KMS-11 (cell line): ENCODE measurements at regions not wholly inside any gene's neighbourhood (a gene's known extent, or its start where the extent isn't known, plus 50 kb on each side); places are given as distances from the start of the nearest gene placed in this dataset.

ENCODE experiments used
- H2AFZ ChIP-seq: fragments of 200-600 bp; sonication (generic); 2 replicates; pipeline ENCODE4 v1.6.1; 2016; ENCODE audit warnings: antibody characterized with exemption, mixed run types, low read depth
- H3K27ac ChIP-seq: fragments of 200-600 bp; sonication (generic); 2 replicates; pipeline ENCODE4 v1.6.1; 2016; ENCODE audit warnings: mild to moderate bottlenecking, mixed run types
- H3K27me3 ChIP-seq: fragments of 200-600 bp; sonication (generic); 2 replicates; pipeline ENCODE4 v1.6.1; 2017; ENCODE audit warnings: mild to moderate bottlenecking, low read depth, mixed run types, moderate library complexity; ENCODE audit not compliant: insufficient read depth
- H3K36me3 ChIP-seq: fragments of 200-600 bp; sonication (generic); 2 replicates; pipeline ENCODE4 v1.6.1; 2017; ENCODE audit warnings: mild to moderate bottlenecking, mixed run types; ENCODE audit not compliant: insufficient read depth
- H3K4me1 ChIP-seq: fragments of 200-600 bp; sonication (generic); 2 replicates; pipeline ENCODE4 v1.6.1; 2016; ENCODE audit warnings: mild to moderate bottlenecking, low read depth, mixed run types; ENCODE audit not compliant: poor library complexity, severe bottlenecking
- H3K4me2 ChIP-seq: fragments of 200-600 bp; sonication (generic); 2 replicates; pipeline ENCODE4 v1.7.0; 2016; ENCODE audit warnings: mild to moderate bottlenecking, mixed run types
- H3K4me3 ChIP-seq: fragments of 200-600 bp; sonication (generic); IDR thresholded peaks from 2 replicates; pipeline ENCODE4 v1.6.1; 2017; ENCODE audit warnings: low read depth, low read length, mixed read lengths; ENCODE audit not compliant: insufficient read depth
- H3K79me2 ChIP-seq: fragments of 200-600 bp; sonication (generic); 2 replicates; pipeline ENCODE4 v1.6.1; 2016; ENCODE audit warnings: low read depth, mixed run types; ENCODE audit not compliant: insufficient read depth
- H3K9ac ChIP-seq: fragments of 200-600 bp; sonication (generic); 2 replicates; pipeline ENCODE4 v1.6.1; 2016; ENCODE audit warnings: mild to moderate bottlenecking, mixed run types
- H4K20me1 ChIP-seq: fragments of 200-600 bp; sonication (generic); 2 replicates; pipeline ENCODE4 v1.6.1; 2016; ENCODE audit warnings: mild to moderate bottlenecking, mixed run types; ENCODE audit not compliant: insufficient read depth
- TF ChIP-seq, protein P1 (sequence below): fragments of 200-600 bp; sonication (generic); conservative IDR thresholded peaks from 2 replicates; pipeline ENCODE4 v1.6.1; 2017; ENCODE audit warnings: low read depth, mild to moderate bottlenecking, antibody characterized with exemption, low read length, moderate library complexity, mixed read lengths

DNA sequence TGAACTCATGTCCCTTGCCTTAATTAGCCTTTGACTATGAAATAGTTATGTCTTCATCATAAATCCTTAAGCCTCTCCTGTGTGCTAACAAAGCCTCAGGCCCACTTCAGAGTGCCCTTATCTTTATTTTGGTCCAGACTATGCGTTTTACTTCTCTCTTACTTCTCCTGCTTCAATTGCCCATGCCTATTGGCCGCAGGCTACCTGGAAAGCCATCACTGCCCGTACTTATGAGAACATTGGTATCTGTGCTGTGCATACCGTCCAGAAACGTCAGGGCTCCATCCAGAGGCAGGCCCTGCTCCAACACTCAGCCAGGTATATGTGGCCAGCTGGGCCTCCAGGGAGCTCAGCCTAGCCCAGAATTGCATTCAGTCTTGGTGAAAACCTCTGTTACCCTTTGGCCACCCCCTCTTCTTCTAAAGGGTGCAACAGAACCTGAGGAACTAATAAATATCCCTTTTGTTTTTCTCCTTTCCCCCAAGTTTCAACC lies 212.4 kb upstream of the MTPN start:
- Histone ChIP-seq H4K20me1 (no peaks in the 10 kb centered on the region), H3K27me3 (no peaks in the 10 kb centered on the region), H3K36me3 (no peaks in the 10 kb centered on the region), H3K9ac (no peak overlapping the region), H3K27ac (no peak overlapping the region), H3K4me2 (no peak overlapping the region), H3K79me2 (no peaks in the 10 kb centered on the region), H3K4me3 (no peak overlapping the region), H3K4me1 (no peaks in the 10 kb centered on the region), H2AFZ (no peak overlapping the region)
- TF ChIP-seq, protein P1, sequence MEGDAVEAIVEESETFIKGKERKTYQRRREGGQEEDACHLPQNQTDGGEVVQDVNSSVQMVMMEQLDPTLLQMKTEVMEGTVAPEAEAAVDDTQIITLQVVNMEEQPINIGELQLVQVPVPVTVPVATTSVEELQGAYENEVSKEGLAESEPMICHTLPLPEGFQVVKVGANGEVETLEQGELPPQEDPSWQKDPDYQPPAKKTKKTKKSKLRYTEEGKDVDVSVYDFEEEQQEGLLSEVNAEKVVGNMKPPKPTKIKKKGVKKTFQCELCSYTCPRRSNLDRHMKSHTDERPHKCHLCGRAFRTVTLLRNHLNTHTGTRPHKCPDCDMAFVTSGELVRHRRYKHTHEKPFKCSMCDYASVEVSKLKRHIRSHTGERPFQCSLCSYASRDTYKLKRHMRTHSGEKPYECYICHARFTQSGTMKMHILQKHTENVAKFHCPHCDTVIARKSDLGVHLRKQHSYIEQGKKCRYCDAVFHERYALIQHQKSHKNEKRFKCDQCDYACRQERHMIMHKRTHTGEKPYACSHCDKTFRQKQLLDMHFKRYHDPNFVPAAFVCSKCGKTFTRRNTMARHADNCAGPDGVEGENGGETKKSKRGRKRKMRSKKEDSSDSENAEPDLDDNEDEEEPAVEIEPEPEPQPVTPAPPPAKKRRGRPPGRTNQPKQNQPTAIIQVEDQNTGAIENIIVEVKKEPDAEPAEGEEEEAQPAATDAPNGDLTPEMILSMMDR: no peak

DNA sequence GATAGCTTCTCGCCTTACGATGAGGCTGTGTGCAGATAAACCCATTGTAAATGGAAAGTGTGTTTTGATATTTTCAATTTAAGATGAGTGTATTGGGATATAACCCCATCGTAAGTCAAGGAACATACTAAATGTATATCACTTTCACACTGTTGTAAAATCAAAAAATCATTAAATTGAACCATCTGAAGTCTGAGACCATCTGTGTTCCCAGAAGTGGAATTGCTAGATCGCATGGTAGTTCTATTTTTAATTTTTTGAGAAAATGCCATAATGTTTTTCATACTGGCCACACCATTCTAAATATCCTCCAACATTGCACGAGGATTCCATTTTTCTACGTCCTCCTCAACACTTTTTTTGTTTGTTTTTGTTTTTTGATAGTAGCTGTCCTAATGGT lies 209.1 kb upstream of the MTPN start:
- Histone ChIP-seq H3K27me3 (no peaks in the 10 kb centered on the region), H3K79me2 (no peaks in the 10 kb centered on the region), H3K36me3 (no peaks in the 10 kb centered on the region), H2AFZ (no peak overlapping the region), H3K9ac (no peak overlapping the region), H3K4me1 (no peaks in the 10 kb centered on the region), H3K27ac (no peak overlapping the region), H3K4me3 (no peak overlapping the region), H3K4me2 (no peak overlapping the region), H4K20me1 (no peaks in the 10 kb centered on the region)
- TF ChIP-seq, protein P1: no peak

DNA sequence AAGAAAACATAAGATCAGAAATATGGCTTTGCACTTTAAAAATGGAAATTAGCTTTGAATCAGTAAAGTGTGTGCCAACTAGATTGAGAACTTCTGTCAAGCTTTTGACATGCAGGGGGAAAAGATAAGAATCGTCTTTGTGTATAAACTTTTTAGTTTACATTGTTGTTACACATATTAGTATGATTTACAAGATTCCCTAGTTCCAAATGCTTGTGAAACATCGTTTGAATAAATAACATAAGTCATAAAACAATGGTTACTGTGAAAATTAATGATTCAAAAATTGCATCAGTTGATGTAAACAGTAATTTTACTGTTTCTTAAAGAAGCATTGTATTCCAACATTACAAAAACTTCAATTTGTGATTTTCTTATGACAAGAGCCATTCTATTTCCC lies 207.6 kb upstream of the MTPN start:
- H3K27me3 ChIP-seq: no peaks in the 10 kb centered on the region
- H3K4me1 ChIP-seq: no peaks in the 10 kb centered on the region
- no peak overlapping the region for H3K4me3 ChIP-seq
- H3K9ac ChIP-seq: no peak overlapping the region
- no peak overlapping the region for H3K4me2 ChIP-seq
- no peak overlapping the region for H2AFZ ChIP-seq
- no peaks in the 10 kb centered on the region for H3K79me2 ChIP-seq
- TF ChIP-seq, protein P1: no peak
- no peaks in the 10 kb centered on the region for H4K20me1 ChIP-seq
- H3K36me3 ChIP-seq: no peaks in the 10 kb centered on the region
- no peak overlapping the region for H3K27ac ChIP-seq

DNA sequence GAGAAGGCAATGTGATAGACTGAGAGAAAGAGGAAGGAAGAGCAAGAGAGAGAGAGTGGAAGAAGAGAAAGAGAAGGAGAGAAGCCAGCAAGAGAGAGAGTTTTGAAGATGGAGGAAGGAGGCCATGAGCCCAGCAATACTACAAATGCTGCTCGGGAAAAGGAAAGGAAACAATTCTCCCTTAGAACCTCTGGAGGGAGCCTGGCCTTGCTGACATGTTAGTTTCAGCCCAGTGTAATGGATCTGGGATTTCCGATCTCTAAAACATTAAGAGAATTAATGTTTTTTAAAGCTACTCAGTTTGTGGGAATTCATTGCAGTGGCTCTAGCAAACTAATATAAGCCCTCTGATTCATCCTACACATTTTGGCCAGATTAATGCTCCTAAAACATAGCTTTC lies 206.8 kb upstream of the MTPN start:
- Histone ChIP-seq H3K9ac (no peak overlapping the region), H3K27me3 (no peaks in the 10 kb centered on the region), H4K20me1 (no peaks in the 10 kb centered on the region), H3K79me2 (no peaks in the 10 kb centered on the region), H3K27ac (no peak overlapping the region), H2AFZ (no peak overlapping the region), H3K4me2 (no peak overlapping the region), H3K36me3 (no peaks in the 10 kb centered on the region), H3K4me3 (no peak overlapping the region), H3K4me1 (no peaks in the 10 kb centered on the region)
- TF ChIP-seq, protein P1: no peak
